HG03558 (cell line): ENCODE measurements at regions not wholly inside any gene's neighbourhood (a gene's known extent, or its start where the extent isn't known, plus 50 kb on each side); places are given as distances from the start of the nearest gene placed in this dataset.

Experiments
- ATAC-seq: cut with Tn5 transposase; IDR thresholded peaks from one replicate; pipeline ENCODE4 v1.9.1; 2021; ENCODE audit warnings: moderate number of reproducible peaks; ENCODE audit not compliant: unreplicated experiment; ENCODE audit errors: extremely low read depth

GRCh38 chr16:76885776-76886537 lies 305.0 kb upstream of the MON1B start:
- ATAC-seq = no peak

- ATAC-seq = no peak
Measured at GRCh38 chr16:76897816-76898215, 293.2 kb upstream of the MON1B start.

- no peak for ATAC-seq
Measured at GRCh38 chr16:76899767-76900166, 291.2 kb upstream of the MON1B start.

- ATAC-seq = no peak
Measured at GRCh38 chr16:76900285-76901263, 290.4 kb upstream of the MON1B start.

- ATAC-seq = no peak
Measured at GRCh38 chr16:76906552-76906951, 284.4 kb upstream of the MON1B start.

- ATAC-seq = no peak
Measured at GRCh38 chr16:76910931-76911330, 280.1 kb upstream of the MON1B start.

- ATAC-seq = no peak
Measured at GRCh38 chr16:76913046-76913445, 277.9 kb upstream of the MON1B start.

GRCh38 chr16:76926042-76926441 lies 264.9 kb upstream of the MON1B start:
- no peak for ATAC-seq

GRCh38 chr16:76926595-76926994 lies 264.4 kb upstream of the MON1B start:
- ATAC-seq = no peak

GRCh38 chr16:76931186-76931585 lies 259.8 kb upstream of the MON1B start:
- no peak for ATAC-seq

GRCh38 chr16:76932541-76933211 lies 258.3 kb upstream of the MON1B start:
- no peak for ATAC-seq

GRCh38 chr16:76940251-76940650 lies 250.7 kb upstream of the MON1B start:
- no peak for ATAC-seq

GRCh38 chr16:76941113-76941512 lies 249.9 kb upstream of the MON1B start:
- no peak for ATAC-seq

- ATAC-seq = no peak
Measured at GRCh38 chr16:76942089-76942488, 248.9 kb upstream of the MON1B start.

- no peak for ATAC-seq
Measured at GRCh38 chr16:76943921-76944320, 247.1 kb upstream of the MON1B start.

- no peak for ATAC-seq
Measured at GRCh38 chr16:76946879-76947278, 244.1 kb upstream of the MON1B start.

- no peak for ATAC-seq
Measured at GRCh38 chr16:76947749-76948148, 243.2 kb upstream of the MON1B start.

- no peak for ATAC-seq
Measured at GRCh38 chr16:76955629-76956028, 235.4 kb upstream of the MON1B start.

- no peak for ATAC-seq
Measured at GRCh38 chr16:76956394-76956793, 234.6 kb upstream of the MON1B start.

- ATAC-seq = no peak
Measured at GRCh38 chr16:76956841-76957240, 234.1 kb upstream of the MON1B start.

GRCh38 chr16:76959166-76959565 lies 231.8 kb upstream of the MON1B start:
- no peak for ATAC-seq
